ENCODE measurements at regions not wholly inside any gene's neighbourhood (a gene's known extent, or its start where the extent isn't known, plus 50 kb on each side); places are given as distances from the start of the nearest gene placed in this dataset.

DNA sequence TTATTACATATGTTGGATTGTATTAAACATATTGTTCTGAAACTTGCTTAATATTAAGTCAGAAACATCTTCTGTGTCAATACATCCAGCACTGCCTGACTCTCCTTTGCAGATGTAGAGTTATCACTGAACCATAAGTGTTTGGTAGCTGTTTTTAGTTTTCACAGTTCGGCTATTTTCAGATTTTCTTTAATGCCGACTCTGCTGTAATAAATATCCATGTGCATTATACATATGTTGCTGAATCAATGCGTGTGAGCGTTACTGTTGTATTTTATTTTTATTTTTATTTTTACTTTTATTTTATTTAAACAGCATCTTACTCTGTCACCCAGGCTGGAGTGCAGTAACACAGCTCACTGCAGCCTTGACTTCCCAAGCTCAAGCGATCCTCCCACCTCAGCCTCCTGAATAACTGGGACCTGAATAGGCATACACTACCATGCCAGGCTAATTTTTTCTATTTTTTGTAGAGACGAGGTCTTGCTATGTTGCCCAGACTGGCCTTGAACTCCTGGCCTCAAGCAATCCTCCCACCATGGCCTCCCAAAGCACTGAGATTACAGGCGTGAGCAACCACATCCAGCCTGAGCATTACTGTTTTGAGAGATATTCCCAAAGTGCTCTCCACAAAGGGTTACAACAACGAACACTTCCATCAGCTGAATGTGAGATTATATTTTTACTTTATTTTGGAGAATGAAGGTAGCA is 50.7 kb upstream of the NOCT start:
- DNase-seq (ENCODE audit: low read depth in 4 of 4, low spot score in 2 of 4): no peak

DNA sequence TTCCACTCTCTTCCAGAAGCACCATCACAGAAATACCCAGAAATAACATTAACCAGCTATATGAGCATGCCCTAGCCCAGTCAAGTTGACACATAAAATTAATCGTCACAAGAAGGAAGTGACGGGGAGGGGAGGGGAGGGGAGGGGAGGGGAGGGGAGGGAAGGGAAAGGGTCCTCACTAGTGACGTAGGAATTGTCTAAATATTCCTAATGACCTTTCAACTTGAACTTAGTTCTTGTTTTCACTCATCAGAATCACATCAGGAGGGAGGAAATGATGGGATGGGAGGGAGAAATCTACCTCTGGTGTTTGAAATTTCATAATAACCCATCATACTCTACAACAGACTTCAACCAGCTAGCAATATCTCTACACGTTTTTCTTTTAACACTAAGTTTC is 52.2 kb upstream of the NOCT start:
- DNase-seq (ENCODE audit: low read depth in 4 of 4, low spot score in 2 of 4): no peak

DNA sequence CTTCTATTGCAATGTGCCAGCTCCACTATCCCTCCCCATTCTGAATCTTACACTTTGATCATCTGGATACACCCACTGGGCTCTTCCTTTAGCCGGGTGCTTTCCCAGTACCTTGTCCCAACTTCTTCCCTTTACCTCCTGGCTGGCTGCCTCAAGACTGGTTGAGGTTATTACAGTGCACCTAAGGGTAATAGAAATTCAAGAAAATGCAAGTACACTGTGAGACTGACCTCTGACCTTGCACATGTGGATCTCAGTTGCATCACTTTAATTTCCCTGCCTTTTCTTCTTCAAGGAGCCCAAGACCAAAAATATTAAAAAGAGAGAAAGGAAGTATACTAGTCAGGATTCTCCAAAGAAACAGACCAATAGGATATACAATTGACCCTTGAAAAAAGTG is 53.9 kb upstream of the NOCT start:
- DNase-seq (ENCODE audit: low read depth in 4 of 4, low spot score in 2 of 4): no peak

DNA sequence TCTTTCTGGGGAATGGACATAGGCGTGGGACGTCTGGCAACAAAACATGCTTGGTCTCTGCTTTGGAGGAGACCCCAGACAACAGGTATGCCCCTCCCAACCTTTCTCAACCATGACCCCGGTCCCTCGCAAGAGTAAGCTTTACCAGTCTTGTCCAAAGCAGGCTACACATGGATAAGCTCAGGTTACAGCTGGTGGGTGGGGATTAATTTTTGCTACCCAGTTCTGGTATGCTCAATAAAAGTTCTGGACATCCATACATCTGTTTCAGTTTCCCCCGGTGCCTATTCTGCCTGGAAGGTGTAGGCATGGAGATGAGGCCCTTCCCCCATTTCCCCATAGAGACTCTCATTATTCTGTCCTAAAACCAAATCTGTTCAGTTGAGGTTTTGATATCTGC is 54.5 kb upstream of the NOCT start:
- DNase-seq (ENCODE audit: low read depth in 4 of 4, low spot score in 2 of 4): no peak

DNA sequence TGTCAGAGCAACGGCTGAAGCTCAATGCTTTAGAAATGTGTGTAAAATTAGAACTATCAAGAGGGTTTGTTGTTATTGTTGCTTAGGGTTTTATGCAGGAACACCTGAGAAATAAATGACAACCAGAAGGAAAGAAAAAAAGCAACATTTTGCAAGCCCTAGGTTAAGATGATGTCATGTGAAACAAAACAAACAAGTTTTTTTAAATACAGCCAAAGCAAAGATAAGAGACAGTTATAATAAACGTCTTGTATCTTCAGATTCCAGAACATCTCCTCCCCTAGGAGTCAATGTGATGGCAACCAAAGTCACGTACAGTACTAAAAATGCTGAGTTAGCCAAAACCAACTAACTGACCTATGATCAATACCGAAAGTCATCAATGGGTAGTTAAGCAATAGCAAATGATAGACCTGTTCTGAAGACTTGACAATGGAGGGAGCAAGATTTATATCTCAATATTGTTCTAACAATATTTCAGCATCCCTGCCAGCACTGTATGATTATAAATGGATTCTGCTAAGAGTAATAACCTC is 55.3 kb upstream of the NOCT start:
- no peak for DNase-seq (ENCODE audit: low read depth in 4 of 4, low spot score in 2 of 4)

DNA sequence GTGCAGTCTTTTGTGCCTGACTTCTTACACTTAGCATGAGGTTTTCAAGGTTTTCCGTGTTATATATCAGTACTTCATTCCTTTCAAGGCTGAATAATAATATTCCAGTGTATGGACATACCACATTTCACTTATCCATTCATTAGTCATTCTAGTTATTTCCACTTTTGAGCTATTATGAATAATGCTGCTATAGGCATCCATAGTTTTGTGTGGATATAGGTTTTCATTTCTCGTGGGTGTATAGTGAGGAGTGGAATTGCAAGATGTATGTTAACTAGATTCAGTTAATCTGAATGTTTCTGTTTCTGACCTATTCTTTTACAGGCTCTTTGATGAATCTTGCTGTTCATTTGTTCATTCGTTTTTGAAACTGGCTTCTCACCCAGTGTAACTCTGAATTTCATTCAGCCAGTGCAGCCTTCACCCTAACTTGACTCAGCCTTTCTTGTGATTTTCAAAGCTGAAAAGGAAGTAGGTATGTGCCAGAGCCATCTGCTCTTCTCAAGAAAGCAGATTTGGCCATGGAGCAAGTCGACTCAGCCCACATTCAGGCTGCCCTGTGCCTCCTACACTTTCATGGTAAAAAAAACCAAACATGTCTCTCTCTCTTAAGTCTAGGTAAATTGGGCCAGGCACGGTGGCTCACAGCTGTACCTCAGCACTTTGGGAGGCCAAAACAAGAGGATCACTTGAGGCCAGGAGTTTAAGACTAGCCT is 56.3 kb upstream of the NOCT start:
- no peak for DNase-seq (ENCODE audit: low read depth in 4 of 4, low spot score in 2 of 4)

DNA sequence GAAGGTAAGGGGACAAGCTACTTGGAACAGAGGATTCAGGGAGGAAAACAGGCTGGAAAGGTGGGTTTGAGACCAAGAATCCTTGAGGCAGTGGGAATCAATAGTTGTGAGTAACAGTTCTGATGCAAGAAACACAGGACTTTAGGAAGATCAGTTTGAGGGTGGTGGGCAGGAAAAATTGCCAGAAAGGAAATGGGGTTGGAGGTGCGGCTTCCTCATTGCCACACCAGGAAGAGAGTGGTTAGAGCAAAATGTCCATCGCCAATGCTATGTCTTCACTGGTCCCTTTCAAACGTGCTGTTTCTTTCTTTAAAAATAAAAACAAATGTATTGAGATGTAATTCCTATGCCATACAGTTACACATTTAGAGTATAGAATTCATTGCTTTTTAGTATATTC is 57.1 kb upstream of the NOCT start:
- DNase-seq (ENCODE audit: low read depth in 4 of 4, low spot score in 2 of 4): no peak

DNA sequence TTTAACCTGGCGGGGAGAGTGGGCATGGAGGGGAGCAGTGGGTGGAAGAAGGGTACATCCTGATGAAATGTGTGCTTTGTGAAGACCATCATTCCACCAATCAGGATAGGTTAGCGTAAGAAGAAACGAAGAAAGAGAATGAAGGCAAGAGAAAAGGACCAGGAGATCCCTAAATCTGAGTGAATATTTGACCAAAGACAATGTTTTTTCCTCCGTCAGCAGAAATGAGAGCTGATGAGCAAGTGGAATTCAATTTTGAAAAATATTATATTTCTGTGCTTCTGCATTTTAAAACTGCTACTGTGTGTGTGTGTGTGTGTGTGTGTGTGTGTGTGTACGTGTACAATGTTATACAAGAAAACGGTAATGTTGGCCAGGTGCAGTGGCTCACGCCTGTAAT is 58.3 kb upstream of the NOCT start:
- DNase-seq (ENCODE audit: low read depth in 4 of 4, low spot score in 2 of 4): no peak

DNA sequence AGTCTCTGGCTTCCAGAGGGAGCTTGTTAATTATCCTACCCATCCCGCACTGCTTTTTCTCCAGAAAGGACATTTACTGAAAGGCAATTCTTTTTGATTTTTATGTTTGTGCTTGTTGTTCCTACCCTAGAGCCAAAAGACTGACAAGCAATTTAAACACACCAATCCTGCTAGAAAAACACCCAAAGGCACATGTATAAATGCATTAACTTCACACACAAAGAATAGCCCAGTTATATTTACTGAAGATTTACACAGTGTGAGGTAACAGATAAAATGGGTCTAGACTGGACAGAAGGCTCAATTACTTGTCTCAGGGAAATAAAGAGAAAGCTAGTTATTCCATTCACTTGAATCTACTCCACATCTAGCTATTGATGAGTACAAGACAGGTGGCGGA is 61.2 kb upstream of the NOCT start:
- DNase-seq (ENCODE audit: low read depth in 4 of 4, low spot score in 2 of 4): no peak

DNA sequence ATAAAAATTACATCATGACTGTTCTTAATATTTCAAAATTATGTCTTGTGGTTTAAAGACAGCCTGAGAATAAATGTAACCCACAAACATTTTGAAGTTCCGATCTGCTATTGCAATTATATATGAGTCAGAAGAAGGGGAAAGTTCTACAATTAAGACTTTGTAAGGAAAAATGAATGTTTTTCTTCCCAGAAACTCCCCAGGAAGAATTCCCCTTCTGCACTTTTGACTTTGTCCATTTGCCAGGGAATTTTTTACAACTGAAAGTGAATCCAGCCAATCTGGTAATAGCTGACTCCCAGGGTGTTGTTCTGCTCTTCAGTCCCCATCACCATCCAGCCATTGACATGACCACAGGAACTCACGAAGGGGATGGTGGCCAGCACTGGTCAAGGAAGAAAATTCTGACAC is 61.6 kb upstream of the NOCT start:
- no peak for DNase-seq (ENCODE audit: low read depth in 4 of 4, low spot score in 2 of 4)

DNA sequence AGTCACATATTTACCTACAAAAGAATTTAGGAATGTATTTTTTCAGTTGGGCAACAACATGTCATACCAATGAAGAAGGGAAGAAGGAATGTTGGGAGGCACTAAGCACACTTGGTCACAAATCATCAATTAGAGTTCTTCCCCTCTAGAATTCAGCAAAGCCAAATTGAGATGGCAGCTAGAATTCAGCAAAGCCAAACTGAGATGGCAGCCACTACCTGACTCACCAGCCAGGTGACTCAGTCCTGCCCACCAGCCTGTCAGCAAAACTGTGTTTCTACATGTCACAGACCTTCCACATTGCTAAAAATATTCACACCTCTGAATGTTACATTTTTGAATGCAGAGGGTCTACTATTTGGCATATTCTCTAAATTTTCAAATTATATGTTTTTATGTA is 63.2 kb upstream of the NOCT start:
- no peak for DNase-seq (ENCODE audit: low read depth in 4 of 4, low spot score in 2 of 4)

DNA sequence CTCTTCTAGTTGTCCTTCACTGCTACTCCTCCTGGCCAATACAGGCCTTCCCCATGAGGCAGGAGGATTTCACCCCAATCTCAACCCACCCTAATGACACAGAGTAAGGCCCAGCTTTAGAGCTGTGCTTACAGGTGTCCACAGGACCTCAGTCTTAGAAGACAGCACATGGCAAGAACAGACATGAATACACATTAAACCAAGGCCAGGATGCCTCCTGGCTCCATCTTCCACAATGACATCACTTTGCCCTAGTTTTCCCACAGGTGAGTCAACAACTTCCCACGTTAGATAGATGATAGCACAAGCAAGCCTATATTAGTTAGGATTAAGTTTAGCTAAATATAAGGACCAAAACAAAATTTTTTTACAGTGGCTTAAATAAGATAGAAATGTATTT is 63.8 kb upstream of the NOCT start:
- no peak for DNase-seq (ENCODE audit: low read depth in 4 of 4, low spot score in 2 of 4)

DNA sequence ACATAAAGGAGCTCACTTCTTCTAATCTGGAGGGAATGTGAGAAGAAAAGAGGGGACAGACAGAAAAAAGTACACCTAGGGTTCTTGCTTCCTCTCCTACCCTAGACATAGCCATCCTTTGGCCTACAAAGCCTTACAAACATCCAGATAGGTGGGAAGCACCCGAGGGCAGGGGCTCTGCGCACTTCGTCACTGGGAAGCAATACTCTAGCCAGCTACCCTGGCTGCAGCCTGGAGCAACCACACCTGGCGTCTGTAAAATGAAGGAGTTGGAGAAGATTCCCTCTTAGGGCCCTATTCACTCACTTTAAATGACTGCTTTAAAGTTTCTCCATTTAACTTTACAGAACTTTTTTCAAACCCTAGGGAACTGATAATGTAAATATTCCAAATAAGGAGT is 65.7 kb upstream of the NOCT start:
- DNase-seq (ENCODE audit: low read depth in 4 of 4, low spot score in 2 of 4): no peak

DNA sequence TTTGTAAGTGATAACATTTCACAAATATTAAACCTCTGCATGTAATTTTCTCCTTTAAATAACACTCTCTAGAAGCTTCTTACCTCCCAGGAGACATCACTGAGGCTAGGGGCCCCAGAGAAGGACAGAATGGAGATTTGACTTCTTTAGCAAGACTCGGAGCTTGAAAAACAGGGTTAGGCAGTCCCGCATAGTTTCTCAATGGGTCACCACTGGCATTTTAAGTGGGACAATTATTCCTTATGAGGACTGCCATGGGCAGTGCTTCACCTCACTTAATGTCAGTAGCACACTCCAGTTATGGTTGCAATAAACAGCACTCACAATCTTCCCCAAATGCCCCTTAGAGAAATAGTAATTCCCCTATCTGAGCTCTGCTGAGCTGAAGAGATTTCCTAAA is 66.7 kb upstream of the NOCT start:
- no peak for DNase-seq (ENCODE audit: low read depth in 4 of 4, low spot score in 2 of 4)

DNA sequence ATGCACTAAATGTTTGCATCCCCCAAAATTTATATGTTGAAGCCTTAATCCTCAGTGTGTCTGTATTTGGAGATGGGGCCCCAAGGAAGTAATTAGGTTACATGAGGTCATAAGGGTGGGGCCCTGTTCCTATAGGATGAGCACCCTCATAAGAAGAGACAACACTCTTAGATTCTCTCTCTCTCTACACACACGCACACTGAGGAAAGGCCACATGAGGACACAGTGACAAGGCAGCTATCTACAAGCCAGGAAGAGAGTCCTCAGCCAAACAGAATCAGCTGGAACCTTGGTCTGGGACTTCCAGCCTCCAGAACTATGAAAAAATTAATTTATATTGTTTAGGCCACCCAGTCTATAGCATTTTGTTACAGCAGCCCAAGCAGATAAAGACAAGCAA is 69.3 kb upstream of the NOCT start:
- DNase-seq (ENCODE audit: low read depth in 4 of 4, low spot score in 2 of 4): no peak

DNA sequence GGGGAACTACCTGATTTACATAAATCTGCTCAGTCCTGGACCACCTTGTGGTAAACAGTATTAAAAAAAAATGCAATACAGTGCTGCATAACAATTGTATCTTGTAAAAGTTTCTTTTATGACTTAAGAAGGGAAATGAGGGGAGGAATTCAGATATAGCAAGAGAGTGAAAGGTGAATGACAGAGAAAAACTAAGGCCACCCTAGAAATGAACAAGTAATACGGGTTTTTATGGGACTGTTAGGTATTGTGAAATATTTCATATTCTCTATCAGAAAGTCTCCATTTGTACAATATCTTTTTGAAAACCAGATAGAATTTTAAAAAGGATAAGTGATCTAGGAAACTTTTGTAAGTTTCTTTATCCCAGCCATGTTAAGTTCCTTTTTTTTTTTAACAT is 69.7 kb upstream of the NOCT start:
- no peak for DNase-seq (ENCODE audit: low read depth in 4 of 4, low spot score in 2 of 4)

DNA sequence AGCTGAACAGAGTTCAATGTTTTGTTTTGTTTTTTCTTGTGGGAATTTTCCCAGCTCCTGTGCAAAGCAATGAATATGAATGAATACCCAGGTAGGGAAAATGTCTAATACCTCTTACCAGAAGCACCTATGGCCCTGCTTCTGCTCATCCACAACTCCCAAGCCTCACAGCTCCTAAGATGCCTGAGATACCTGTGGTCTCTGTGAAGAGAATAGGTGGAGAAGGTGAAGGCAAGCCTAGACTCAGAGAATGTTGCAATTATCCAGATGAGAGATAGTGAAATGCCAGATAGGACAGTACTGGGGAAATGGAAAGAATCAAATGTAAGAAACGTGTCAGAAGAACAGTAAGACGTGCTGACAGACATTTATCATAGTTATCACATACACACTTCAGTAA is 70.2 kb upstream of the NOCT start:
- no peak for DNase-seq (ENCODE audit: low read depth in 4 of 4, low spot score in 2 of 4)

DNA sequence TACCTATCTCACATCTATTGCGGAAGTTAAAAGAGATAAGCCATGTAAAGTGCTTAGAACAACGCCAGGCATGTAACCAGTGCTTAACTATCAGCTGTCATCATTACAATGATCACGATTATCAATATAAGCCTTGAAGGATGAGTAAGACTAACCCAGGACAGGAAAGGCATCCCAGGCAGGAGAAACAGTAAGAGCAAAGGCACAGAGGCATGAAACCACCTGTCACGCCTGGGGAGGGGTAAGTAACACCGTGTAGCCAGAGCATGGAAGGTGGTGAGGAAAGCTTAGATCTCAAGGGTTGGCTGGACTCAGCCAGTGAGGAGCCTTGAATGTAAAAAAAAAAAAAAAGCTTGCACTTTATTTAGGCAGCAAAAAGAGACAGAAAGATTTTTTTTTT is 71.7 kb upstream of the NOCT start:
- no peak for DNase-seq (ENCODE audit: low read depth in 4 of 4, low spot score in 2 of 4)

DNA sequence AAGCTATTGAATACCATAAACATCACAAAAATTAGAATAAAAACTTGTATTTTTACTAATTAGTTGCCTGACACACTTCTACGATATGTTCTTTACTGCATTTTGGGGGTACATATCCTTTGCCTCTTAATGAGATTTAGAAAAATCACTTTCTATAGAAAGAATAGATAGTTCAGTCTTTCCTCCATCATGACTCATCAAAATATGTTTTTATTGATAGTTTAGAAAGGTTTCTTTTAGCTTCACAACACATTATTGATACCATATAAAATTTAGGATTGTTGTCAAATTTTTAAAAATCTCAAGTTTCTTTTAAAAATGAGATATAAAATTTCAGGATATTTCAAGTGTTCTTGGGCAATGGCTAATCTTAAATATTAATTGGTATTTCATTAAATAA is 74.5 kb upstream of the NOCT start:
- DNase-seq (ENCODE audit: low read depth in 4 of 4, low spot score in 2 of 4): no peak

DNA sequence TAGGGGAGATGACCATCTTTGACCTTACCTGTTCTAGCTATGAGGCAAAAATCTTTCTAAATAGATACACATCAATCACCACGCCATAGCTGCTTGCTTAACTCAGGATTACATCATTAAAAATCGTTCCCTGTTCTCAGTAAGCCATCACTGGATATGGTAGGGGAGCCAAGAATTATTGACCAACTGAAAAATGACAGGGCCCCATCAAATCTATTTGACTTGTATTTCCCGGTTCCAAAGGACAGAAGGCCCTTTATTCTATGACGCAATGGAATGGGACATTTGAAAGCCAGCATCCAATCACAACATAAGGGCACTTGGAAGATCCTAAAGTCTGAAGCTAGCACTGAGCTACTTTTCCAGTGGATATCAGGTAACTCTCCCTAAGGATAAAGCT is 75.6 kb upstream of the NOCT start:
- no peak for DNase-seq (ENCODE audit: low read depth in 4 of 4, low spot score in 2 of 4)

DNA sequence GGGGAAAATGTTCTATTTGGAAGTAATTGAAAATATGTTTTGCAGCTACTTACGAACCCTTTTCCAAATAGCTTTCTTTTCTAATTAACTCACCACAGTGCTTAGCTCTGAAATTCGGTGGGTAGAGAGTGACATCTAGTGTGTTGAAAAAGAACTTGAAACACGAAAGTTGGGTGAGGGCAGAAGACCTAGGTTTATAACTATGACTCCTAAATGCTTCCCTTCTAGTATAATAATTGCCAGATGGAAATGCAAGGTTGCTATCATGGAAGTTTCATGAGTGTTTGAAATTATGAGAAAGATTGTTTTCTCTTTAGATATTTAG is 77.3 kb upstream of the NOCT start:
- peak in 3 of 4 donors; percentile 41 to 58 (median 50) for DNase-seq (ENCODE audit: low read depth in 4 of 4, low spot score in 2 of 4)

DNA sequence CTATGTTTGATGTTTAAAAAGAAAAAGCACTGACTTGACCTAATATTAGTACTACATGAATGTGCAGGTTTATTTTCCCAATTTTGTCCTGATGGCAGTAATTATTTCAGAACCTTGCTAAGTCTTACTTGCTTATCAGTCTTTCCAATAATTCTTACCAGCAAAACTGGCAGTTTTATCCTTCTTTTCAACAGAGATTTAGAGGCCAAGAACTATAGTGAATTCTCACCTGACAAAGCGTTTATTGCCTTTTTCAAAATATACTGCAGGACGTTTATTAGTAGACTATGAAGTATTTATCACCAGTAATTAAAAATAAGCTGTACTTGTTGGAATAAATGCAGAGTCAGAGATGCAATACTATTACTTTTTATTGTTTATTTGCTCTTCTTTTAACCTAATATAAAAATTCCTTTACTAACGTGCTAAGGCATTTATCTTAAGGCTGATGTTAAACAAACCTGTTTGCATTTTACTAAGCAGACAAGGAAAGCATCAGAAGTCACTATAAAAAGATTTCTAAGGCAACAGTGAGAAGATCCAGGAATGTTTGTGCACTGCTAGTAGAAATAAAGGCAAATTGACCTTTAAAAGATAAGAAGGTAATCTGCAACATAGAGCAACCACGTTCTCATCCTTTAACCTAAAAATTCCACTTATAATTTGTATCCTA is 80.3 kb upstream of the NOCT start:
- DNase-seq (ENCODE audit: low read depth in 4 of 4, low spot score in 2 of 4): no peak
